K562 (cell line): ENCODE measurements at regions not wholly inside any gene's neighbourhood (a gene's known extent, or its start where the extent isn't known, plus 50 kb on each side); places are given as distances from the start of the nearest gene placed in this dataset.

Experiments used
- ATAC-seq: fragments of 200-7000 bp; cut with Tn5 transposase; 3 replicates; pipeline ENCODE4 v1.9.1; 2020; ENCODE audit warnings: moderate library complexity
- BruUV-seq: library from RNA; stranded (reverse); fragments of 400-500 nt; replicated peaks from 2 replicates; lab custom pipeline; 2021; lab: Mats Ljungman, UMichigan
- CTCF ChIA-PET: fragments of 300-600 bp; formaldehyde crosslinking; extraction: SDS; loops from one replicate; lab custom pipeline; 2021; ENCODE audit warnings: low intra/inter-chr PET ratio; lab: Yijun Ruan, JAX
- POLR2A ChIA-PET: fragments of 300-600, 350-650 bp; sonication (Branson Sonifier 250); formaldehyde crosslinking; extraction: SDS; loops from one replicate; lab custom pipeline; 2021; ENCODE audit warnings: antibody characterized with exemption, inconsistent platforms; lab: Yijun Ruan, JAX
- DNase-seq, 4 experiments: peaks; one replicate each; pipeline versions ENCODE4 v3.0.0 to v3.0.0-alpha.2; 2011 to 2018; ENCODE audit warnings: low spot score in 3 of 4, mixed read lengths in 3 of 4; ENCODE audit errors: extremely low read depth in 1 of 4
- FAIRE-seq: peaks from 2 replicates; lab custom pipeline; 2011; peaks lifted over from hg19 to GRCh38; lab: Jason Lieb, UNC
- H2AFZ ChIP-seq: 2 replicates; pipeline ENCODE4 v1.6.0; 2011; ENCODE audit warnings: low read depth, low read length, control low read depth, inconsistent platforms
- H3K27ac ChIP-seq: fragments of 200-600 bp; 3 replicates; pipeline ENCODE4 v1.8.0; 2011; ENCODE audit warnings: low read depth, mild to moderate bottlenecking, control low read depth, inconsistent platforms, low read length, moderate library complexity, mixed read lengths; ENCODE audit errors: extremely low read depth
- H3K27me3 ChIP-seq, 2 experiments: fragments of 300-600 bp in 1 of 2; 2 replicates in 1 of 2; 3 replicates in 1 of 2; pipeline versions ENCODE4 v1.6.0 to v1.8.0; 2011; ENCODE audit warnings: inconsistent platforms in 2 of 2, low read length in 2 of 2, mild to moderate bottlenecking in 1 of 2, mixed read lengths in 1 of 2, moderate library complexity in 1 of 2; ENCODE audit not compliant: control insufficient read depth in 2 of 2, insufficient read depth in 2 of 2
- H3K36me3 ChIP-seq: fragments of 300-600 bp; 3 replicates; pipeline ENCODE4 v1.8.0; 2011; ENCODE audit warnings: mild to moderate bottlenecking, low read length, inconsistent platforms; ENCODE audit not compliant: control insufficient read depth, insufficient read depth
- H3K4me1 ChIP-seq, 2 experiments: fragments of 200-600 bp in 1 of 2; replicated peaks in 1 of 2; 2 replicates in 1 of 2; 3 replicates in 1 of 2; pipeline versions ENCODE4 v1.5.1 to v1.8.0; 2011; ENCODE audit warnings: inconsistent platforms in 2 of 2, low read length in 2 of 2, mild to moderate bottlenecking in 1 of 2, mixed read lengths in 1 of 2, moderate library complexity in 1 of 2; ENCODE audit not compliant: control insufficient read depth in 2 of 2, insufficient read depth in 2 of 2
- H3K4me2 ChIP-seq: 2 replicates; pipeline ENCODE4 v1.6.1; 2011; ENCODE audit warnings: low read length, control low read depth, inconsistent platforms, mixed read lengths; ENCODE audit not compliant: insufficient read depth
- H3K4me3 ChIP-seq: fragments of 200-600 bp; sonication (generic), shearing (Covaris generic); 2 replicates; pipeline ENCODE4 v1.5.1; 2016; ENCODE audit warnings: control low read depth, inconsistent platforms
- H3K79me2 ChIP-seq: fragments of 200-600 bp; 3 replicates; pipeline ENCODE4 v1.8.0; 2011; ENCODE audit warnings: low read length, inconsistent platforms; ENCODE audit not compliant: control insufficient read depth, insufficient read depth
- H3K9ac ChIP-seq, 2 experiments: 2 replicates each; pipeline versions ENCODE4 v1.6.0 to v1.6.1; 2011; ENCODE audit warnings: low read depth in 2 of 2, low read length in 2 of 2, control low read depth in 1 of 2, inconsistent platforms in 1 of 2, mild to moderate bottlenecking in 1 of 2, mixed read lengths in 1 of 2; ENCODE audit not compliant: insufficient read depth in 1 of 2
- H3K9me1 ChIP-seq: one replicate; pipeline ENCODE4 v1.6.0; 2011; ENCODE audit warnings: inconsistent platforms, mild to moderate bottlenecking, low read length, moderate library complexity; ENCODE audit not compliant: control insufficient read depth, insufficient read depth
- H3K9me3 ChIP-seq: replicated peaks from 2 replicates; pipeline ENCODE4 v1.5.1; 2011; ENCODE audit warnings: low read depth, low read length, inconsistent platforms; ENCODE audit not compliant: control insufficient read depth, insufficient read depth
- H4K20me1 ChIP-seq: replicated peaks from 2 replicates; pipeline ENCODE4 v1.6.1; 2011; ENCODE audit warnings: low read length, inconsistent platforms, mixed read lengths; ENCODE audit not compliant: control insufficient read depth, insufficient read depth
- CHD4 ChIP-seq: fragments of 200-600 bp; sonication (generic); IDR thresholded peaks from 3 replicates; pipeline ENCODE4 v1.6.1; 2012; ENCODE audit warnings: low read depth, mild to moderate bottlenecking, mixed read lengths, low read length, inconsistent platforms; ENCODE audit not compliant: insufficient read depth, insufficient replicate concordance, poor library complexity, severe bottlenecking
- HDAC2 ChIP-seq: fragments of 450-650 bp; IDR thresholded peaks from 2 replicates; pipeline ENCODE4 v1.6.1; 2016; ENCODE audit warnings: mild to moderate bottlenecking
- HDGF ChIP-seq: fragments of 450-650 bp; IDR thresholded peaks from 2 replicates; pipeline ENCODE4 v1.6.1; 2016
- HSF4 ChIP-seq: fragments of 250-450 bp; sonication (Bioruptor Pico); IDR thresholded peaks from 2 replicates; pipeline ENCODE4 v2.1.2; 2022; ENCODE audit warnings: mild to moderate bottlenecking, moderate library complexity, borderline replicate concordance
- KDM1A ChIP-seq, 2 experiments: fragments of 450-650 bp; IDR thresholded peaks; 2 replicates each; pipeline ENCODE4 v1.6.1; 2016; ENCODE audit warnings: mild to moderate bottlenecking in 2 of 2
- NCOA2 ChIP-seq, 2 experiments: fragments of 450-650 bp; IDR thresholded peaks; 2 replicates each; pipeline ENCODE4 v1.6.1; 2018; ENCODE audit warnings: mild to moderate bottlenecking in 2 of 2, moderate library complexity in 1 of 2; ENCODE audit not compliant: partially characterized antibody in 2 of 2
- NCOA4 ChIP-seq: fragments of 450-650 bp; IDR thresholded peaks from 2 replicates; pipeline ENCODE4 v1.6.1; 2018; ENCODE audit warnings: mild to moderate bottlenecking; ENCODE audit not compliant: partially characterized antibody
- POLR2H ChIP-seq: IDR thresholded peaks from 2 replicates; pipeline ENCODE4 v1.6.1; 2016; ENCODE audit warnings: missing genetic modification characterization, low read depth, mild to moderate bottlenecking, control low read depth, missing compliant biosample characterization, moderate library complexity
- PTBP1 ChIP-seq: fragments of 200-400 bp; formaldehyde crosslinking; IDR thresholded peaks from 2 replicates; pipeline ENCODE4 v1.6.1; 2017; ENCODE audit warnings: low read depth, low read length
- SREBF1 ChIP-seq: fragments of 150-350 bp; IDR thresholded peaks from 2 replicates; pipeline ENCODE4 v1.6.1; 2014; ENCODE audit warnings: antibody characterized with exemption, low read depth, low read length, borderline replicate concordance
- ZNF175 ChIP-seq: fragments of 200-800 bp; sonication (Bioruptor generic); IDR thresholded peaks from 2 replicates; pipeline ENCODE4 v1.6.1; 2016; ENCODE audit warnings: low read depth, mild to moderate bottlenecking, missing genetic modification characterization, missing compliant biosample characterization
- ZNF830 ChIP-seq: fragments of 250-450 bp; sonication (Bioruptor Pico); IDR thresholded peaks from 2 replicates; pipeline ENCODE4 v1.5.0; 2021; ENCODE audit warnings: mild to moderate bottlenecking
- WGBS: fragments of 100-300 bp; shearing (Covaris generic); methylation state at CpG from one replicate; pipeline ENCODE4 v1.1.6; 2016; ENCODE audit warnings: low coverage, mixed read lengths; ENCODE audit not compliant: insufficient coverage; ENCODE audit errors: missing lambda C conversion rate; 5-methylcytosine and 5-hydroxymethylcytosine counted together
- in situ Hi-C: fragments of 300-500 bp; cut with MboI; formaldehyde crosslinking; loops from 4 replicates; pipeline ENCODE4 v1.15.0; 2018; ENCODE audit warnings: inconsistent platforms, mixed read lengths
- intact Hi-C: fragments of 100-400 bp; cut with micrococcal nuclease; formaldehyde crosslinking; loops from 2 replicates; pipeline ENCODE4 v1.14.2; 2022
- TF ChIP-seq, protein P1 (sequence below): fragments of 250-450 bp; sonication (Bioruptor Pico); IDR thresholded peaks from 2 replicates; pipeline ENCODE4 v1.8.0; 2021; ENCODE audit warnings: moderate library complexity, mild to moderate bottlenecking, inconsistent platforms
- TF ChIP-seq, protein P2 (sequence below), 2 experiments: IDR thresholded peaks; 2 replicates each; pipeline ENCODE4 v1.6.1; 2011; ENCODE audit warnings: borderline replicate concordance in 1 of 2, control low read depth in 1 of 2, low read depth in 1 of 2, low read length in 1 of 2, mild to moderate bottlenecking in 1 of 2, mixed read lengths in 1 of 2, moderate library complexity in 1 of 2; ENCODE audit not compliant: insufficient read depth in 1 of 2, insufficient read length in 1 of 2, poor library complexity in 1 of 2, severe bottlenecking in 1 of 2; ENCODE audit errors: extremely low read depth in 1 of 2
- TF ChIP-seq, protein P3 (sequence below): fragments of 450-650 bp; IDR thresholded peaks from 2 replicates; pipeline ENCODE4 v1.6.1; 2018; ENCODE audit not compliant: partially characterized antibody

DNA sequence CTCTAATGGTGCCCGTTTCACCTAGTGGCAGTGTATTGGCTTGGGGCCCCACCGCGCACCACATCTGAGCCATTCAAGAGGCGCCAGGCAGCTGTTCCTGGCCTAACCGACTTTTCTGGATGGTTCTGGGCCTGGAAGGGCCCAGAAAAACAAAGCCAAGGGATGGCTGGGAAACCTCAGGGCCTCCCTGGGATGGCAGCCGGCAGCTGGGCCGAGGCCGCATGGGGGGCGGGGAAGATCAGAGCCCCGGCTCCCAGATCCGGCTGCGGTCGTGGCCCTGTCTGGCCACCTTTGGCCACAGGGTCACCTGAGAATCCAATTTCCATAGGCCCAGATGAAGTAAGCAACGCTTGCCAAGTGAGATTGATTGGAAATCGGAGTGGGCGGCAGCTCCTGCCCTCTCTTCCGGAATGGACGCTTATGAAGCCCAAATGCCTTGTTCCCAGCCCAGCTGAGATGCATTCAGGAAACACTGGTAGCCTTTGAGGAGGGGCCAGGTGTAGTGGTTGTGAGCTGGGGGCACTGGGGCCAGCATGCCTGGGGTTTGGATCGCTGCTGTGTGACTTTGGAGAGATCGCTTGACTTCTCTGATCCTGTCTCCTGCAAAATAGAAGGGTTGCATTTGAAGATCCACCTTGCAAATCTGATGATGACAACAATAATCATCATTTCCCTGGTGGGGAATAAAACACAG lies 163.8 kb upstream of the GSE1 start:
- intact Hi-C loops, result no loop called here
- H3K9me3 ChIP-seq, result no peaks in the 10 kb centered on the region
- H2AFZ ChIP-seq, result no peak overlapping the region
- H3K27me3 ChIP-seq, result no peaks in the 10 kb centered on the region
- 91% methylated on average over 20 of the region's 20 CpGs for WGBS
- CTCF ChIA-PET, result no interaction called here
- no peak for DNase-seq
- no peak for ATAC-seq
- peaks cover 4% of the 10 kb centered on the region; the same call in 1 of the 2 replicates for H4K20me1 ChIP-seq
- H3K36me3 ChIP-seq, result no peaks in the 10 kb centered on the region
- BruUV-seq, result no TSS peak
- no peaks in the 10 kb centered on the region for H3K9me1 ChIP-seq
- no peak overlapping the region for H3K4me3 ChIP-seq
- H3K9ac ChIP-seq, result 0 out of 4 replicates have a peak overlapping the region, but pooled peaks of 1 of the 2 experiments have one; percentile 54
- no peak overlapping the region for H3K27ac ChIP-seq
- FAIRE-seq, result no peak
- in situ Hi-C loops, result no loop called here
- POLR2A ChIA-PET, result interaction anchor here (0.7 to 1.6 kb wide), 4 partner anchors 11 to 147 kb away, joined by 3 to 4 read pairs (median 3); no protein-coding TSS in a partner anchor
- H3K79me2 ChIP-seq, result no peaks in the 10 kb centered on the region
- peaks cover 0 to 75% of the 10 kb centered on the region in 2 experiments; a peak in 2 of 5 replicates for H3K4me1 ChIP-seq
- H3K4me2 ChIP-seq, result no peak overlapping the region
- TF ChIP-seq CHD4, result peak; percentile 85
- TF ChIP-seq, protein P1, sequence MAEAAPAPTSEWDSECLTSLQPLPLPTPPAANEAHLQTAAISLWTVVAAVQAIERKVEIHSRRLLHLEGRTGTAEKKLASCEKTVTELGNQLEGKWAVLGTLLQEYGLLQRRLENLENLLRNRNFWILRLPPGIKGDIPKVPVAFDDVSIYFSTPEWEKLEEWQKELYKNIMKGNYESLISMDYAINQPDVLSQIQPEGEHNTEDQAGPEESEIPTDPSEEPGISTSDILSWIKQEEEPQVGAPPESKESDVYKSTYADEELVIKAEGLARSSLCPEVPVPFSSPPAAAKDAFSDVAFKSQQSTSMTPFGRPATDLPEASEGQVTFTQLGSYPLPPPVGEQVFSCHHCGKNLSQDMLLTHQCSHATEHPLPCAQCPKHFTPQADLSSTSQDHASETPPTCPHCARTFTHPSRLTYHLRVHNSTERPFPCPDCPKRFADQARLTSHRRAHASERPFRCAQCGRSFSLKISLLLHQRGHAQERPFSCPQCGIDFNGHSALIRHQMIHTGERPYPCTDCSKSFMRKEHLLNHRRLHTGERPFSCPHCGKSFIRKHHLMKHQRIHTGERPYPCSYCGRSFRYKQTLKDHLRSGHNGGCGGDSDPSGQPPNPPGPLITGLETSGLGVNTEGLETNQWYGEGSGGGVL (CRISPR knock-in tag), result no peak
- TF ChIP-seq SREBF1, result no peak
- TF ChIP-seq HSF4 (CRISPR knock-in tag), result no peak
- TF ChIP-seq, protein P2, sequence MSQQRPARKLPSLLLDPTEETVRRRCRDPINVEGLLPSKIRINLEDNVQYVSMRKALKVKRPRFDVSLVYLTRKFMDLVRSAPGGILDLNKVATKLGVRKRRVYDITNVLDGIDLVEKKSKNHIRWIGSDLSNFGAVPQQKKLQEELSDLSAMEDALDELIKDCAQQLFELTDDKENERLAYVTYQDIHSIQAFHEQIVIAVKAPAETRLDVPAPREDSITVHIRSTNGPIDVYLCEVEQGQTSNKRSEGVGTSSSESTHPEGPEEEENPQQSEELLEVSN (IDR thresholded peaks at IDR 0.05; ENCODE audit: borderline replicate concordance in 1 of 2, extremely low read depth in 1 of 2, insufficient read depth in 1 of 2, insufficient read length in 1 of 2, low read depth in 1 of 2, low read length in 1 of 2, poor library complexity in 1 of 2, severe bottlenecking in 1 of 2), result no peak
- TF ChIP-seq PTBP1, result peak; percentile 88; the same call in 1 of the 2 replicates
- TF ChIP-seq HDAC2, result peak; percentile 89
- no peak for TF ChIP-seq POLR2H (tag)
- no peak for TF ChIP-seq ZNF830 (CRISPR knock-in tag)
- peak; percentile 78; the same call in 1 of the 2 replicates for TF ChIP-seq HDGF
- TF ChIP-seq NCOA2 (IDR thresholded peaks at IDR 0.05; ENCODE audit: partially characterized antibody in 2 of 2), result no peak
- TF ChIP-seq NCOA4, result no peak
- TF ChIP-seq ZNF175 (CRISPR knock-in tag), result no peak
- TF ChIP-seq, protein P3, sequence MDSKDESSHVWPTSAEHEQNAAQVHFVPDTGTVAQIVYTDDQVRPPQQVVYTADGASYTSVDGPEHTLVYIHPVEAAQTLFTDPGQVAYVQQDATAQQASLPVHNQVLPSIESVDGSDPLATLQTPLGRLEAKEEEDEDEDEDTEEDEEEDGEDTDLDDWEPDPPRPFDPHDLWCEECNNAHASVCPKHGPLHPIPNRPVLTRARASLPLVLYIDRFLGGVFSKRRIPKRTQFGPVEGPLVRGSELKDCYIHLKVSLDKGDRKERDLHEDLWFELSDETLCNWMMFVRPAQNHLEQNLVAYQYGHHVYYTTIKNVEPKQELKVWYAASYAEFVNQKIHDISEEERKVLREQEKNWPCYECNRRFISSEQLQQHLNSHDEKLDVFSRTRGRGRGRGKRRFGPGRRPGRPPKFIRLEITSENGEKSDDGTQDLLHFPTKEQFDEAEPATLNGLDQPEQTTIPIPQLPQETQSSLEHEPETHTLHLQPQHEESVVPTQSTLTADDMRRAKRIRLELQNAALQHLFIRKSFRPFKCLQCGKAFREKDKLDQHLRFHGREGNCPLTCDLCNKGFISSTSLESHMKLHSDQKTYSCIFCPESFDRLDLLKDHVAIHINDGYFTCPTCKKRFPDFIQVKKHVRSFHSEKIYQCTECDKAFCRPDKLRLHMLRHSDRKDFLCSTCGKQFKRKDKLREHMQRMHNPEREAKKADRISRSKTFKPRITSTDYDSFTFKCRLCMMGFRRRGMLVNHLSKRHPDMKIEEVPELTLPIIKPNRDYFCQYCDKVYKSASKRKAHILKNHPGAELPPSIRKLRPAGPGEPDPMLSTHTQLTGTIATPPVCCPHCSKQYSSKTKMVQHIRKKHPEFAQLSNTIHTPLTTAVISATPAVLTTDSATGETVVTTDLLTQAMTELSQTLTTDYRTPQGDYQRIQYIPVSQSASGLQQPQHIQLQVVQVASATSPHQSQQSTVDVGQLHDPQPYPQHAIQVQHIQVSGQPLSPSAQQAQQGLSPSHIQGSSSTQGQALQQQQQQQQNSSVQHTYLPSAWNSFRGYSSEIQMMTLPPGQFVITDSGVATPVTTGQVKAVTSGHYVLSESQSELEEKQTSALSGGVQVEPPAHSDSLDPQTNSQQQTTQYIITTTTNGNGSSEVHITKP, result no peak
- TF ChIP-seq KDM1A (IDR thresholded peaks at IDR 0.05), result peak; percentile 80 to 92
